ENCODE measurements at regions not wholly inside any gene's neighbourhood (a gene's known extent, or its start where the extent isn't known, plus 50 kb on each side); places are given as distances from the start of the nearest gene placed in this dataset.
A peak's percentile ranks its signal among the peaks of the same experiment; 100 is the strongest.
"Not testable (repeated sequence)": the region's sequence is repeated elsewhere in the genome, so short reads cannot be mapped to it uniquely, and the experiment has no call there.

DNA sequence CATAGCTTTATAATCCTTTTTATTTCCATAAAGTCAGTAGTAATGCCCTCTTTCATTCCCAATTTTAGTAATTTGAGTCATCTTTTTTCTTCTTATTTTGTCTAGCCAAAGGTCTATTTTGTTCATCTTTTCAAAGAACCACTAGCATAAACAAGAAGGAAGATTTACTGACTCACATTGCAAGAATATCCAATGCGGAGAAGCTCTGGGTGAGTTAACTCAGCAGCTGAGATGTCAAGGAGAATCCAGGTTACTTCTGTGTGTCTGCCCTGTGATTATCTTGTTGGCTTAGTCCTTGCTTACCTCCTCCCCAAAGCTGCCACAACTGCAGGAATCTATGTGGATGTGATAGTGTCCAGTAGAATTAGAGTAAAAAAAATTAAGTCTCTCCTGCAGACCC, 311.4 kb upstream of the NCKAP5 start:
- H2AFZ ChIP-seq (ENCODE audit: low read length): no peak overlapping the region

DNA sequence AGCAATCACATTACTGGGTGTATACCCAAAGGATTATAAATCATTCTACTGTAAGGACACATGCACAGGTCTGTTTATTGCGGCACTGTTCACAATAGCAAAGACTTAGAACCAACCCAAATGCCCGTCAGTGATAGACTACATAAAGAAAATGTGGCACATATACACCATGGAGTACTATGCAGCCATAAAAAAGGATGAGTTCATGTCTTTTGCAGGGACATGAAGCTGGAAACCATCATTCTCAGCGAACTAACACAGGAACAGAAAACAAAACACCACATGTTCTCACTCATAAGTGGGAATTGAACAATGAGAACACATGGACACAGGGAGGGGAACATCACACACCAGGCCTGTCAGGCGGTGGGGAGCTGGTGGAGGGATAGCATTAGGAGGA, 313.9 kb upstream of the NCKAP5 start:
- not testable (repeated sequence) for H3K36me3 ChIP-seq (ENCODE audit: insufficient read depth, low read length); H3K4me2 ChIP-seq (ENCODE audit: insufficient read depth, low read length); H3K4me3 ChIP-seq (ENCODE audit: insufficient read depth, low read length); H2AFZ ChIP-seq (ENCODE audit: low read length); DNase-seq (ENCODE audit: insufficient read length, low spot score, missing footprints); H3K79me2 ChIP-seq (ENCODE audit: insufficient read depth, low read length); H4K20me1 ChIP-seq (ENCODE audit: insufficient read depth, low read length); H3K27ac ChIP-seq (ENCODE audit: low read depth, low read length); H3K9me3 ChIP-seq (ENCODE audit: low read depth, low read length); H3K4me1 ChIP-seq (ENCODE audit: insufficient read depth, low read length)
- H3K27me3 ChIP-seq (ENCODE audit: insufficient read depth, low read length): peaks cover 21% of the 10 kb centered on the region

More for the DNA sequence above, 311.4 kb upstream of the NCKAP5 start:
- DNase-seq (ENCODE audit: insufficient read length, low spot score, missing footprints): no peak
- Histone ChIP-seq H4K20me1 (ENCODE audit: insufficient read depth, low read length) (no peaks in the 10 kb centered on the region), H3K36me3 (ENCODE audit: insufficient read depth, low read length) (no peaks in the 10 kb centered on the region), H3K4me1 (ENCODE audit: insufficient read depth, low read length) (no peaks in the 10 kb centered on the region), H3K27me3 (ENCODE audit: insufficient read depth, low read length) (peaks cover 26% of the 10 kb centered on the region), H3K4me2 (ENCODE audit: insufficient read depth, low read length) (no peak overlapping the region), H3K27ac (ENCODE audit: low read depth, low read length) (no peak overlapping the region), H3K79me2 (ENCODE audit: insufficient read depth, low read length) (no peaks in the 10 kb centered on the region), H3K9me3 (ENCODE audit: low read depth, low read length) (no peaks in the 10 kb centered on the region), H3K4me3 (ENCODE audit: insufficient read depth, low read length) (no peak overlapping the region)
- TF ChIP-seq, protein P1, sequence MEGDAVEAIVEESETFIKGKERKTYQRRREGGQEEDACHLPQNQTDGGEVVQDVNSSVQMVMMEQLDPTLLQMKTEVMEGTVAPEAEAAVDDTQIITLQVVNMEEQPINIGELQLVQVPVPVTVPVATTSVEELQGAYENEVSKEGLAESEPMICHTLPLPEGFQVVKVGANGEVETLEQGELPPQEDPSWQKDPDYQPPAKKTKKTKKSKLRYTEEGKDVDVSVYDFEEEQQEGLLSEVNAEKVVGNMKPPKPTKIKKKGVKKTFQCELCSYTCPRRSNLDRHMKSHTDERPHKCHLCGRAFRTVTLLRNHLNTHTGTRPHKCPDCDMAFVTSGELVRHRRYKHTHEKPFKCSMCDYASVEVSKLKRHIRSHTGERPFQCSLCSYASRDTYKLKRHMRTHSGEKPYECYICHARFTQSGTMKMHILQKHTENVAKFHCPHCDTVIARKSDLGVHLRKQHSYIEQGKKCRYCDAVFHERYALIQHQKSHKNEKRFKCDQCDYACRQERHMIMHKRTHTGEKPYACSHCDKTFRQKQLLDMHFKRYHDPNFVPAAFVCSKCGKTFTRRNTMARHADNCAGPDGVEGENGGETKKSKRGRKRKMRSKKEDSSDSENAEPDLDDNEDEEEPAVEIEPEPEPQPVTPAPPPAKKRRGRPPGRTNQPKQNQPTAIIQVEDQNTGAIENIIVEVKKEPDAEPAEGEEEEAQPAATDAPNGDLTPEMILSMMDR (IDR thresholded peaks at IDR 0.05; ENCODE audit: extremely low read depth, low read depth, low read length): no peak

DNA sequence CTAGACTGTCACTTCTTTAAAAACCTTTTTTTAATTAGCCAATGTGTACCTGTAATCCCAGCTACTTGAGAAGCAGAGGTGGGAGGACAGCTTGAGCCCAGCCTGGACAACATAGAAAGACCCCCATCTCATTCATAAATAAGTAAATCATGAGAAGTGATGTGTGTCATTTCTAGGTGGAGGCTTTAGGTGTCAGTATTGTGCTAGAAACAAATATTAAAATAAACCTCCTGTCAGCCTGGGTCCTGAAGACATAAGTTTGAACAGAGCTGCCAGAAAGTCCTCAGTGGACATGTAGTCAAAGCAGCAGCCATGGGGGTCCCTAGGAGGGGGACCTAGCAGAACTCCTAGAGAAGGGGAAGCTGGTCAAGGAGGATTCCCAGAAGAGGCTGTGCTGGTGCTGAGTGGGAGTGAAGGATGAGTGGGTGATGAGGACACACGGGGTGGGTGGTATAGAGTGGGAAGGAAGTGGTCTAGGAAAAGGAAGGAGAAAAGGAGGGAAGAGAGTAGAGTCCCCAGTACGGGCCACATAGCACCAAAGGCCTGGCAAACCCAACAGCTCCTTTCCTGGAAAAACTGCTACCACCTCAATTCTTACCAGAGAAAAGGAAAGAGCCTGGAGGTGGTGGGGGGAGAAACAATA, 316.6 kb upstream of the NCKAP5 start:
- Histone ChIP-seq H3K27me3 (ENCODE audit: insufficient read depth, low read length) (peaks cover 19% of the 10 kb centered on the region), H3K79me2 (ENCODE audit: insufficient read depth, low read length) (no peaks in the 10 kb centered on the region), H3K4me3 (ENCODE audit: insufficient read depth, low read length) (no peak overlapping the region), H2AFZ (ENCODE audit: low read length) (no peak overlapping the region), H3K9me3 (ENCODE audit: low read depth, low read length) (no peaks in the 10 kb centered on the region), H3K4me2 (ENCODE audit: insufficient read depth, low read length) (no peak overlapping the region), H3K36me3 (ENCODE audit: insufficient read depth, low read length) (no peaks in the 10 kb centered on the region), H3K27ac (ENCODE audit: low read depth, low read length) (no peak overlapping the region), H4K20me1 (ENCODE audit: insufficient read depth, low read length) (no peaks in the 10 kb centered on the region), H3K4me1 (ENCODE audit: insufficient read depth, low read length) (peaks cover 3% of the 10 kb centered on the region)
- DNase-seq (ENCODE audit: insufficient read length, low spot score, missing footprints): no peak
- TF ChIP-seq, protein P1 (IDR thresholded peaks at IDR 0.05; ENCODE audit: extremely low read depth, low read depth, low read length): peak; percentile 40

DNA sequence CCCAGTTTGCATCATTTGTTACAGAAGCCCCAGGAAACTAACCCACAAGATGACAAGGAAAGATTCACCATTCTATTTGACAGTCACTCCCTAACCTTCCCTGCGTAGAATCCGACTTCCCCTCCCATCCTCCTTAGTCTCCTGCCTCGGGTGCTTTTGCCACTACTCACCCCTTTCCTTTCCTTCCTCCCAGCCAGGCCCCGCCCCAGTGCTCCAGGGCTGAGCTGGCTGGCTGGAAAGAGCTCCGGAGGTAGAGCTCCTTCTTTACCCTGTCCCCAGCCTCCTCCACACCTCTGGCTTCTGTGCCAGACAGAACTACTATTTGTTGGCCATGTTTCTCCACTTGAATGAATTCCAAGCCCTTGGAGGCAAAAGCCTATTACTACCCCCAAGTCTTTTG, 317.6 kb upstream of the NCKAP5 start:
- peaks cover 14% of the 10 kb centered on the region for H3K27me3 ChIP-seq (ENCODE audit: insufficient read depth, low read length)
- peak; percentile 19 for DNase-seq (ENCODE audit: insufficient read length, low spot score, missing footprints)
- H3K9me3 ChIP-seq (ENCODE audit: low read depth, low read length): no peaks in the 10 kb centered on the region
- peaks cover 3% of the 10 kb centered on the region for H3K4me1 ChIP-seq (ENCODE audit: insufficient read depth, low read length)
- no peak overlapping the region for H2AFZ ChIP-seq (ENCODE audit: low read length)
- no peaks in the 10 kb centered on the region for H4K20me1 ChIP-seq (ENCODE audit: insufficient read depth, low read length)
- no peak overlapping the region for H3K4me3 ChIP-seq (ENCODE audit: insufficient read depth, low read length)
- no peaks in the 10 kb centered on the region for H3K79me2 ChIP-seq (ENCODE audit: insufficient read depth, low read length)
- TF ChIP-seq, protein P1 (IDR thresholded peaks at IDR 0.05; ENCODE audit: extremely low read depth, low read depth, low read length): no peak
- no peaks in the 10 kb centered on the region for H3K36me3 ChIP-seq (ENCODE audit: insufficient read depth, low read length)
- H3K4me2 ChIP-seq (ENCODE audit: insufficient read depth, low read length): no peak overlapping the region
- H3K27ac ChIP-seq (ENCODE audit: low read depth, low read length): no peak overlapping the region
